H1 (cell line): ENCODE measurements at regions not wholly inside any gene's neighbourhood (a gene's known extent, or its start where the extent isn't known, plus 50 kb on each side); places are given as distances from the start of the nearest gene placed in this dataset.

Experiments used
- EP300 ChIP-seq, 2 experiments: IDR thresholded peaks; 1 replicate in 1 of 2; 2 replicates in 1 of 2; pipeline ENCODE4 v1.6.1; 2011 to 2012; ENCODE audit warnings: low read depth in 2 of 2, low read length in 2 of 2, mild to moderate bottlenecking in 2 of 2, borderline replicate concordance in 1 of 2, inconsistent platforms in 1 of 2, moderate library complexity in 1 of 2
- KDM1A ChIP-seq: fragments of 200-600, 300-600 bp; sonication (generic); IDR thresholded peaks from 2 replicates; pipeline ENCODE4 v1.7.1; 2016; ENCODE audit warnings: mild to moderate bottlenecking, low read length, borderline replicate concordance
- KDM4A ChIP-seq: IDR thresholded peaks from one replicate; pipeline ENCODE4 v1.7.1; 2012; ENCODE audit warnings: low read depth, mild to moderate bottlenecking, moderate library complexity, low read length, inconsistent platforms; ENCODE audit not compliant: severe bottlenecking
- RNF2 ChIP-seq: fragments of 200-900, 300-1000 bp; sonication (generic); IDR thresholded peaks from 2 replicates; pipeline ENCODE4 v1.7.1; 2016; ENCODE audit warnings: borderline replicate concordance, low read depth, mild to moderate bottlenecking, antibody characterized with exemption, low read length; ENCODE audit not compliant: poor library complexity, severe bottlenecking; ENCODE audit errors: missing control alignments
- SAP30 ChIP-seq: fragments of 300-600 bp; sonication (generic); IDR thresholded peaks from 2 replicates; pipeline ENCODE4 v1.7.1; 2012; ENCODE audit warnings: low read length, moderate library complexity, mild to moderate bottlenecking, inconsistent platforms; ENCODE audit not compliant: insufficient read depth, insufficient replicate concordance
- SRF ChIP-seq: IDR thresholded peaks from 2 replicates; pipeline ENCODE4 v1.6.1; 2011; ENCODE audit warnings: mild to moderate bottlenecking, low read depth, low read length, moderate library complexity
- TAF1 ChIP-seq: IDR thresholded peaks from 2 replicates; pipeline ENCODE4 v1.6.1; 2011; ENCODE audit warnings: mild to moderate bottlenecking, low read depth, low read length

DNA sequence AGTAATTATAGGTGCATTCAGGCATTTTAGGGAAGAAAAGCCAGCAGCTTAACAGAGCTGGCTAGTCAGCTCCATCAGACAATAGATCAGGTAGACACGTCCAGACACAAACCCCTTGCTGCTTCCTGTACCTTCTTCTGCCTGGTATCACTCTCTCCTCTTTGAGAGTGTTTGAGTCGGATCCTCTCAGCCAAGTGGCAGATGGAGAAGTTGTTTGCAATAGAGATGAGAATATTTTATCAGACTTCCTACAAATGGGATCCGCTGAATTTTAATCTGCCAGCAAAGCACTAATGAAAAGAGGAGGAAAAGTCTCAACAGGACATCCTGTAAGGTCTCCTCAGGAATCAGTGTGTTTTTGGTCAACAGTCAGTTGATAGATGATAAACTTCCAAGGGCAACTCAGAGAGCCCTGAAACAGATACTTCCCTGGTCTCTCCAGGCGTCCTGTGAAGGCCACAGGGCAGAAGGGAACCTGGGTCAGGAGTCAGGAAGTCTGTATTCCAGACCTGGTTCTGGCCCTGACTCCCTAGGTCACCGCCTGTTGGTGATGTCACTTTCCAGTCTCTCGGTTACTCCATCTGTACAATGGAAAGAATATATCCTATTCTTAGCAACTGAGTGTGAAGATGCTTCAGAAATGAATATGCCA lies 62.1 kb upstream of the PROX1 start (continued):
- TF ChIP-seq RNF2 (no peak), SAP30 (no peak), KDM1A (no peak), KDM4A (no peak), TAF1 (no peak), SRF (no peak), EP300 (IDR thresholded peaks at IDR 0.05; ENCODE audit: borderline replicate concordance in 1 of 2, low read depth in 2 of 2, low read length in 2 of 2) (no peak)
